Smooth muscle cell (in vitro differentiated cells): ENCODE measurements at regions not wholly inside any gene's neighbourhood (a gene's known extent, or its start where the extent isn't known, plus 50 kb on each side); places are given as distances from the start of the nearest gene placed in this dataset.

ENCODE experiments used
- DNase-seq: peaks from one replicate; lab custom pipeline; 2025; ENCODE audit not compliant: unreplicated experiment; lab: John Stamatoyannopoulos, UW
- H2AFZ ChIP-seq: fragments of 200-600 bp; sonication (generic); 2 replicates; pipeline ENCODE4 v1.6.0; 2016; ENCODE audit warnings: antibody characterized with exemption, low read depth, mild to moderate bottlenecking
- H3F3A ChIP-seq: fragments of 200-600 bp; sonication (generic); 2 replicates; pipeline ENCODE4 v1.6.0; 2017; ENCODE audit warnings: antibody characterized with exemption, low read depth
- H3K27ac ChIP-seq: fragments of 200-600 bp; sonication (generic); 2 replicates; pipeline ENCODE4 v1.5.1; 2016; ENCODE audit warnings: low read depth, mild to moderate bottlenecking
- H3K27me3 ChIP-seq: fragments of 200-600 bp; sonication (generic); 2 replicates; pipeline ENCODE4 v1.6.1; 2016; ENCODE audit warnings: low read depth, mild to moderate bottlenecking
- H3K36me3 ChIP-seq: fragments of 200-600 bp; sonication (generic); 2 replicates; pipeline ENCODE4 v1.5.1; 2016; ENCODE audit warnings: low read depth
- H3K4me1 ChIP-seq: fragments of 200-600 bp; sonication (generic); 2 replicates; pipeline ENCODE4 v1.5.1; 2016; ENCODE audit warnings: low read depth
- H3K4me2 ChIP-seq: fragments of 200-600 bp; sonication (generic); 2 replicates; pipeline ENCODE4 v1.6.0; 2016; ENCODE audit warnings: mild to moderate bottlenecking
- H3K4me3 ChIP-seq: fragments of 200-600 bp; sonication (generic); 2 replicates; pipeline ENCODE4 v1.5.1; 2016; ENCODE audit warnings: mild to moderate bottlenecking
- H3K79me2 ChIP-seq: fragments of 200-600 bp; sonication (generic); 2 replicates; pipeline ENCODE4 v1.6.0; 2016; ENCODE audit warnings: low read depth, mild to moderate bottlenecking
- H3K9ac ChIP-seq: fragments of 200-600 bp; sonication (generic); 2 replicates; pipeline ENCODE4 v1.6.0; 2016; ENCODE audit warnings: low read depth
- H3K9me3 ChIP-seq: fragments of 200-600 bp; sonication (generic); replicated peaks from 2 replicates; pipeline ENCODE4 v1.5.1; 2016; ENCODE audit warnings: low read depth
- H4K20me1 ChIP-seq: fragments of 200-600 bp; sonication (generic); 2 replicates; pipeline ENCODE4 v1.6.0; 2016; ENCODE audit warnings: low read depth
- WGBS: methylation state at CpG from one replicate; pipeline ENCODE4 v1.1.7; 2016; ENCODE audit warnings: low lambda C conversion rate; 5-methylcytosine and 5-hydroxymethylcytosine counted together
- TF ChIP-seq, protein P1 (sequence below): fragments of 200-600 bp; sonication (generic); IDR thresholded peaks from 2 replicates; pipeline ENCODE4 v1.5.1; 2017; ENCODE audit warnings: borderline replicate concordance, mild to moderate bottlenecking, antibody characterized with exemption; ENCODE audit not compliant: insufficient read depth, poor library complexity, severe bottlenecking

- WGBS: 80% methylated on average over 4 of the region's 4 CpGs
- no peaks in the 10 kb centered on the region for H3F3A ChIP-seq
- no peak overlapping the region for H3K4me3 ChIP-seq
- TF ChIP-seq, protein P1, sequence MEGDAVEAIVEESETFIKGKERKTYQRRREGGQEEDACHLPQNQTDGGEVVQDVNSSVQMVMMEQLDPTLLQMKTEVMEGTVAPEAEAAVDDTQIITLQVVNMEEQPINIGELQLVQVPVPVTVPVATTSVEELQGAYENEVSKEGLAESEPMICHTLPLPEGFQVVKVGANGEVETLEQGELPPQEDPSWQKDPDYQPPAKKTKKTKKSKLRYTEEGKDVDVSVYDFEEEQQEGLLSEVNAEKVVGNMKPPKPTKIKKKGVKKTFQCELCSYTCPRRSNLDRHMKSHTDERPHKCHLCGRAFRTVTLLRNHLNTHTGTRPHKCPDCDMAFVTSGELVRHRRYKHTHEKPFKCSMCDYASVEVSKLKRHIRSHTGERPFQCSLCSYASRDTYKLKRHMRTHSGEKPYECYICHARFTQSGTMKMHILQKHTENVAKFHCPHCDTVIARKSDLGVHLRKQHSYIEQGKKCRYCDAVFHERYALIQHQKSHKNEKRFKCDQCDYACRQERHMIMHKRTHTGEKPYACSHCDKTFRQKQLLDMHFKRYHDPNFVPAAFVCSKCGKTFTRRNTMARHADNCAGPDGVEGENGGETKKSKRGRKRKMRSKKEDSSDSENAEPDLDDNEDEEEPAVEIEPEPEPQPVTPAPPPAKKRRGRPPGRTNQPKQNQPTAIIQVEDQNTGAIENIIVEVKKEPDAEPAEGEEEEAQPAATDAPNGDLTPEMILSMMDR: no peak
- H3K79me2 ChIP-seq: no peaks in the 10 kb centered on the region
- no peaks in the 10 kb centered on the region for H4K20me1 ChIP-seq
- no peaks in the 10 kb centered on the region for H3K4me1 ChIP-seq
- DNase-seq: no peak
- H3K27ac ChIP-seq: no peak overlapping the region
- H3K9ac ChIP-seq: no peak overlapping the region
- no peak overlapping the region for H3K4me2 ChIP-seq
- H3K27me3 ChIP-seq: no peaks in the 10 kb centered on the region
- H2AFZ ChIP-seq: no peak overlapping the region
- H3K9me3 ChIP-seq: no peaks in the 10 kb centered on the region
- H3K36me3 ChIP-seq: no peaks in the 10 kb centered on the region
Observed at GRCh38 chr13:62678039-62678438, 1262.4 kb upstream of the PCDH20 start.

DNA sequence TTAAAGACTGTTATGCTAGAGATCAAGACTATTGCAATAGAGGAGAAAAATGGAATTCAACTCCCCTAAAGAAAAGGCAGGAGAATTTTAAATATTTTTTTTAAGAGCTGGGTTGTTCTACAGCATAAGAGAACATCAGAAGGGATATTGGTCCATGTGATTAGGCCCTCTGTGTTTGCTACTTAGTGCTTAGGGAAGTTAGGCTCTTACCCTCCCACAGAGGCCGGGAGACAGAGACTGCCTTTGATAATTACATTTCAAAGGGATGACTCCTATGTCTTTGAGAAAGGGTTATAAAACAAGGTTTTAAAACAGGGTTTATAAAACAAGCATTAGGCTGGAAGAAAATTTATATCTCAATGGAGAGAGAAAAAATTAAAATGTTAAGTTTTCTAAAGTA lies 1248.1 kb upstream of the PCDH20 start:
- Histone ChIP-seq H3K9me3 (no peaks in the 10 kb centered on the region), H3F3A (no peaks in the 10 kb centered on the region), H3K27ac (no peak overlapping the region), H3K27me3 (no peaks in the 10 kb centered on the region), H3K9ac (no peak overlapping the region), H3K4me2 (no peak overlapping the region), H3K36me3 (no peaks in the 10 kb centered on the region), H2AFZ (no peak overlapping the region), H4K20me1 (no peaks in the 10 kb centered on the region), H3K4me1 (no peaks in the 10 kb centered on the region), H3K4me3 (no peak overlapping the region), H3K79me2 (no peaks in the 10 kb centered on the region)
- no peak for DNase-seq
- 23% methylated on average over 1 of the region's 1 CpG for WGBS
- TF ChIP-seq, protein P1: no peak

DNA sequence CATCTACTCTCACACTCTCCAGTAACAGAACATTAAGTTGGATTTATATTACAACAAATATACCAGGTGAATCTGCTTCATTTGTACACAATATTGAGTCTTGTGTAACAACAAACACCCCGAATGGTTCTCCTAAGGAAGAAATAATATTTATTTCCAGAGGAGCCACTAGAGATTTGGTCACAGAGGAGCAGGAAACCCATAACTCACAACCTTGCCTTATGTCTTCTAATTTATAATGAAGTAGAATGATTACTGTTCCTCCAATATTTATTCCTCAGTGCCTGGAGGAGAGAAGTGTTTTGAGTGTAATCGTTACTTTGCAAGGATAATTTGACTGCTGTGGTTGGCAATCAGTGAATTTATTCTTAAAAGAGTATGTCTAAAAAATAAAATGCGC lies 1243.7 kb upstream of the PCDH20 start:
- H3K36me3 ChIP-seq: no peaks in the 10 kb centered on the region
- WGBS: 74% methylated on average over 3 of the region's 3 CpGs
- H3K9me3 ChIP-seq: no peaks in the 10 kb centered on the region
- no peaks in the 10 kb centered on the region for H3K79me2 ChIP-seq
- H4K20me1 ChIP-seq: no peaks in the 10 kb centered on the region
- H3F3A ChIP-seq: no peaks in the 10 kb centered on the region
- H3K4me2 ChIP-seq: no peak overlapping the region
- H2AFZ ChIP-seq: no peak overlapping the region
- H3K4me3 ChIP-seq: no peak overlapping the region
- TF ChIP-seq, protein P1: no peak
- no peaks in the 10 kb centered on the region for H3K4me1 ChIP-seq
- DNase-seq: no peak
- no peak overlapping the region for H3K9ac ChIP-seq
- H3K27me3 ChIP-seq: no peaks in the 10 kb centered on the region
- no peak overlapping the region for H3K27ac ChIP-seq

GRCh38 chr13:62653371-62653770 lies 1237.7 kb upstream of the PCDH20 start:
- no peak overlapping the region for H3K4me2 ChIP-seq
- no peaks in the 10 kb centered on the region for H3K27me3 ChIP-seq
- no peaks in the 10 kb centered on the region for H3F3A ChIP-seq
- no peak overlapping the region for H3K9ac ChIP-seq
- H3K9me3 ChIP-seq: no peaks in the 10 kb centered on the region
- no peaks in the 10 kb centered on the region for H4K20me1 ChIP-seq
- H2AFZ ChIP-seq: no peak overlapping the region
- no peak for DNase-seq
- no peaks in the 10 kb centered on the region for H3K36me3 ChIP-seq
- no peaks in the 10 kb centered on the region for H3K79me2 ChIP-seq
- H3K4me1 ChIP-seq: no peaks in the 10 kb centered on the region
- no peak overlapping the region for H3K27ac ChIP-seq
- H3K4me3 ChIP-seq: no peak overlapping the region
- TF ChIP-seq, protein P1: no peak
